CD4-positive, alpha-beta T cell treated with Interleukin-17A for 1 hour (primary cell): ENCODE measurements at regions not wholly inside any gene's neighbourhood (a gene's known extent, or its start where the extent isn't known, plus 50 kb on each side); places are given as distances from the start of the nearest gene placed in this dataset.

ENCODE experiments used
- DNase-seq: peaks from one replicate; pipeline ENCODE4 v3.0.0-alpha.2; 2020

GRCh38 chr6:54060286-54060685, 51.0 kb upstream of the MLIP start:
- no peak for DNase-seq
